HG03558 (cell line): ENCODE measurements at regions not wholly inside any gene's neighbourhood (a gene's known extent, or its start where the extent isn't known, plus 50 kb on each side); places are given as distances from the start of the nearest gene placed in this dataset.
"Not testable (repeated sequence)": the region's sequence is repeated elsewhere in the genome, so short reads cannot be mapped to it uniquely, and the experiment has no call there.

Source experiments
- ATAC-seq: cut with Tn5 transposase; IDR thresholded peaks from one replicate; pipeline ENCODE4 v1.9.1; 2021; ENCODE audit warnings: moderate number of reproducible peaks; ENCODE audit not compliant: unreplicated experiment; ENCODE audit errors: extremely low read depth

DNA sequence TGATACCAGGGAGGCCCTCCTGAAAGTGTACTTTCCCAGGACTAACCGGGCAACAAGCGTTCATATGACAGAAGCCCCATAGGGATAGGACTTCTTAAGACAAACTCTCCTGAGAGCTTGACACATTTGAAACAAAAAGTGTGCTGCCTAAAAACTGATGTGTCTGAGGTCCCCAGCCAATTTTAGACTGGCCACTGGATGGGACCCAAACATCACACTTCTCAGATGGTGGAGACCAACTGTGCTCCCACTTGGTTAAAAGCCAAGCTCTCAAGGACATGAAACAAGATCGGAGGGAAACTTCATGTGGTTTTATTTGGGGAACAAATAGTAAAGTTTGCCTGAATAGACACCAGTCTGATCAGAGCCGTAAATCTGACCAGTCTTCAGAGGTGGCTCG lies 113.5 kb upstream of the ACBD5 start:
- not testable (repeated sequence) for ATAC-seq

DNA sequence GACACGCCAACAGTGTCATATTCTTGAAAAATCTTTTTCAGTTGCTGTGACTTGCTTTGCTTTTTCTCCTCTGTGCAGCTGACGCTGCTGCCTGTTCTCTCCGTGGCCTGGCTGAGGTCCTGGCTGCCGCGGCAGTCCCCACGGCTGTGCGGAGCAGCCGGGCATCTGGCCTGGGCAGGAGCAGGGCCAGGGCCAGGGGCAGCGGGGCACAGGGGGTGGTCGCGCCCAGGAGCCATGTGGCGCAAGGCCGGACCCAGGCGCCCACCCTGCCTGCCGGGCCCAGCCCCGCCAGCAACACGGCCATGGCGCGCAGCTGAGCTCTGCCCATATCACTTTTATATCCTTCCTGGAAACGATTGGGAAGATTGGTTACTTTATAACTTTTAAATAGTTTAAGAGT lies 109.4 kb upstream of the ACBD5 start:
- ATAC-seq, result no peak

DNA sequence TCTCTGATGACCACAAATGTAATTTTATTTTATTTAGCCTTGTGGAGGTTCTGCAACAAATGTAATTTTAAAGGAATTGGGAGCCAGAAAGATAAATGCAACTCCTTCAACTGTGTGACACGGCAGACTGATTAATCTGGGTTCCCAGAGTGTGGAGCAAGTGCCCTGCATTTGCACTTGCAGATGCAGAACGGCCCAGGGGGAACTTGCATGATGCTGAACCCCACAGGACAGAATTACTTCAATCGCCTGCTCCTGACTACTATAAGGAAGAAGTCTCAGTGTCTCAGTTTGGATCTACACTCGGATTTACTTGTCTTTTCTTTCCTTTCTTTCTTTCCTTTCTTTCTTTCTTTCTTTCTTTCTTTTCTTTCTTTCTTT lies 107.2 kb upstream of the ACBD5 start:
- not testable (repeated sequence) for ATAC-seq

DNA sequence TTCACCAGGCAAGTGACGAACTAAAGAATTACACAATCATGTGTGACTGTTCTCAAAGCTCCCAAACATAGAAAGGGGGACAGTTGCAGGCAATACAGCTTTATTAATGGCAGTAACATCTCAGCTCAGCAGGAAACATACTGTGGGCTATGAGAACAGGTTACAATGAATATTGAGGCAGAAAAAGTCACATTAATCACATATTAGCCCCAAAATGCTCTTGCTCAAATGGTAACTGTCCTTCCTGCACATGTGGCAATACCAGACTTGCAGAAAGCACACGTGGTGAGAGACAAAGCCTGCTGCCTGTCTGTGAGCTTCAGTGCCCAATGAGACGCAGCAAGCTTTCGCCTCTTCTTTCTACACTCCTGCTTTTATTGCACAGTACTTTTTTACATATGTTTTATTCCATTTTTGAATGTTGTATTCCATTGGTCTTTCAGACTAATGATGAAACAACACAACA lies 104.9 kb upstream of the ACBD5 start:
- ATAC-seq, result no peak

DNA sequence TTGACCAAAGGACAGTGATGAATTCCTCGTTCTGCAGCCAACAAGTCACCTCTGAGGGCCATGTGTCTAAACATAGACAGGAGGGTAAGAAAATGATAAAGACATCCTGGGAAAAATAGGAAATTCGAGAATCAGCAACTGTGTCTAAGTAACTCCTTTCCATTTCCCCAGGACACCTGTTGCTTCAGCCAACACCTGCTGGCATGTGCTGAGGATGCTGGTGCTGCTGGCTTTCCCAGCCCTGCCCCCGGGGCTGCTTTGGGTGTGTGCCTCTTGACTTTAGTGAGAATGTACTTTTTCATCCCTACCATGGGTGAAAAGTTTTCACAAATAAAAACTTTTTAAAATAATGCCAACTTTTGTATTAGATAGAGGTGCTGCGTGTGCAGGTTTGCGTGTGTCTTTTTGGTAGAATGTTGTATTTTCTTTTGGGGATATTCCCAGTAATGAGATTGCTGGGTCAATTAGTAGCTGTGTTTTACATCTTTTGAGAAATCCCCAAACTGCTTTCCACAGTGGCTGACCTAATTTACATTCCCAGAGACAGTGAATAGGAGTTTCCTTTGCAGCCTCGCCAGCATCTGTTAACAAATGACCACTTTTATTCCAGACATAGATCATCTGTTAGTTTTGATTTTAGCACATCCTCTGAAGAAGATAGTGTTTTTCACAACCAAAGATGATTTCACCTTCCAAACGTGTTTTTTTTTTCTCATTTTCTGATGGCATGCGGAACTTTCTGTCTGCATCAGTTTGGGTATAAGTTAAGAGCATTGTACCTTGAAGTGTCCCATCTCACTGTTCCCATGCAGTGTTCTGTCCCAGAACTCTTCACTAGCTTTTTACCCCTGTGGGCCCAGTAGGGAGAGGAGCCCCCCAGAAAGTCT lies 104.2 kb upstream of the ACBD5 start:
- ATAC-seq, result no peak

DNA sequence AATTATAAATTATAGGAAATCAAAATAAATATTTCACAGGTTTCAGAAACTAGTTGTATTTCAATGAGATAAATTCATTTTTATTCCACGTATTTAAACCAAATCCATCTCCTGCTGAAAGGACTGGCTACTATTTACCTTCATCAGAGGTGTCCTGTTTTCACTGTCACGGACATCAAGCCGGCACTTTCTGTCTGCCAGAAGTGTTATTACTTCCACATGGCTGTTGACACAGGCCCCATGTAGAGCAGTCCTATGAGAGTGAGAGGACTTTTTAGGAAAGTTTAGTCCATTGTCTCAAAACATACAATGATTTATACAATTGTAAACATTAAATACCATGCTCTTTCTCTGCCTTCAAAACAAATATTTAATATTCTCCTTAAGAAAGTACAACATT lies 100.4 kb upstream of the ACBD5 start:
- ATAC-seq, result no peak

DNA sequence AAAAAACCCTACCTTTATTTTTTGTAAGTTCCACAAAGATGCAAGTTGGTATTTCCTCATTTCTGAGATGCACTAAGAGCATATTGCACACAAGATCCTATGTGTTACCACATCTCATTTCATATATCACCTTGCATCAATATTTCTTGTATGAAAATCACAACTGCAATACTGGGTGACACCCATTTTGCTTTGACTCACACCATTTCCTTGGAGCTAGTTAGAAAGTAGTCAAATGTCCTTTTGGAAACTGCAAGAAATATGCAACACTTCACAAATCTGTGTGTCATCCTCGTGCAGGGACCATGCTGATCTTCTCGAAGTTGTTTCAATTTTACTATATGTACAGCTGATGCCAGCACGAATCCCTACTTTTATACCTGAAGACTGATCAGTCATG lies 94.6 kb upstream of the ACBD5 start:
- ATAC-seq, result not testable (repeated sequence)

DNA sequence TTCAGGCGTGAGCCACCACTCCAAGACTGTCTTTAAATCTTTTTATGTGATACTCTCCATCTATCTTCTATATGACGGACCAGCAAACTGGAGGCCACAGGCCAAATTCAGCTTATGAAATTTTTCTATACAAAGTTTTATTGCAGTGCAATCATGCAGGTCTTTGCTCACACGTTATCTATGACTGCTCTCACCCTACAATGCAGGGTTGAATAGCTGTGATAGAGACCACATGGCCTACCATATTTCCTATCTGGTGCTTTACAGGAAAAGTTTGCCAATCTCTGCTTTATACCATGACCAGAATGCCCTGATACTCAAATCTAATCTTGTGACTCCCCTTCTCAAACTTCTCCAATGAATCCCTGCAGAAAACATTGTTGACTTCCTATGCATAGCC lies 89.5 kb upstream of the ACBD5 start:
- no peak for ATAC-seq

DNA sequence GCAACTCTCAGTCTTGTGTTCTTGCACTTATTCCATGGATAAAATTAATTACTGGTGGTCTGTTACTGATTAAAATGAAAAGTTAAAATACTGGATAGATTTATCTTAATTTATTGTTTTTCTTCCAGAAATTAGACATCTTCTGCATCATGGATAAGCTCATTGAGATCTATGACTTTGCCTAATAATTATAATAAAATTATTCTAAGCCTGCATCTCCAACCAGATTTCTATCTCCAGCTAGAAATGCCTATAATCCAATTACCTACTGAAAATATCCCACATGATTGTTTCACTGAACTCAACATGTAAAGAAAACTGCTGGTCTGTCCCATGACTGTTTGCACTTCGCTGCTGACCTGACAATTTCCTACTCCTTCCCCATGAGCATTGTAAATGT lies 88.3 kb upstream of the ACBD5 start:
- no peak for ATAC-seq

DNA sequence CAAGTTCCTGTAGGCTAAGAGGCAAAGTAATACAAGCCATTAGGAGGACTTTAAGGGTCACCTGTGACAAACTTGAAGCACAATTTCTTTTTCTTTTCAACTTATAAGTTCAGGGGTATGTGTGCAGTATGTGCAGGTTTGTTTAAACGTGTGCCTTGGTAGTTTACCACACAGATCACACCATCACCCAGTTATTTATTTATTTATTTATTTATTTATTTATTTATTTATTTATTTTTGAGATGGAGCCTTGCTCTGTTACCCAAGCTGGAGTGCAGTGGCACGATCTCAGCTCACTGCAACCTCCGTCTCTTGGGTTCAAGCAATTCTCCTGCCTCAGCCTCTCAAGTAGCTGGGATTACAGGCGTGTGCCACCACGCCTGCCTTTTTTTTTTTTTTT lies 86.2 kb upstream of the ACBD5 start:
- ATAC-seq, result not testable (repeated sequence)

DNA sequence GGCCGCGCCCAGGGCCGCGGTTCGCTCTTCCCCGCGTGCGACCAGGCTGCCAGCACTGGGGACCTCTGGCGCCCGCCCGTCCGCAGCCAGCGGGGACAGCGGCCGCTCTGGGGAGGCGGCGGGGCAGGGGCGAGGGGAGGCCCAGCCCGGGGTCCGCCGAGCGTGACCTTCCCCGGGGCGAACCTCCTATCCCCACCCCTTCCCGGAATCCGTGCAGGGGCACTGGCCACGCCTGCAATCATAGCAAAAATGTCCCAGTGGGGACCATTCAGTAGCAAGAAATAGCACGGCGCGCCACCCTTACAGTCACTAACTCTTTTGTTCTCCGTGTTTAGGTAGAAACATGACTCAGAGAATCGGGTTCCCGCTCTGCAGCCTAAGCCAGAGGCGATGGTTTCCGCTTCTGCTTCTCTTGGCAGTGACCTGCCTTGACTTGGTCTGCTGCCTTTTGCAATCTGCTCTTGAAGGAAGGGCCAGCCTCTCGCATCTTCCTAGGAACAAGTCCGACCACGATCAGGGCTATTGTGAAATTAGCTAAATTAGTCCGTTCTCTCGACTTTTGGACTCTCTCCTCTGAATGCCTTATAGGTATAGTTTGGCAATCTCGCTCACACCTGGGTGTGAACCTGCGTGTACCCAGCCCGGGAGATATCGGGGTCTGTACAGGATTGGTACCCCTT lies 79.3 kb upstream of the ACBD5 start:
- ATAC-seq, result peak; percentile 60

DNA sequence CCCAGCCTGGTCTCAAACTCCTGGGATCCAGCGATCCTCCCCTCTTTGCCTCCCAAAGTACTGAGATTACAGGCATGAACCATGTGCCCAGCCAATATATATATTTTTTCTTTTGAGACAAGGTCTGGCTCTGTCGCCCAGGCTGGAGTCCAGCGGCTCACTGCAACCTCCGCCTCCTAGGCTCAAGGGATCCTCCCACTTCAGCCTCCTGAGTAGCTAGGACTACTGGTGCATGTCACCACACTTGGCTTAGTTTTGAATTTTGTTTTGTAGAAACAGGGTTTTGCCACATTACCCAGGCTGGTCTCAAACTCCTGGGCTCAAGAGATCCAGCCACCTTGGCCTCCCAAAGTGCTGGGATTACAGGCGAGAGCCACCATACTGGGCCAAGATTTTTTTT lies 78.5 kb upstream of the ACBD5 start:
- not testable (repeated sequence) for ATAC-seq

DNA sequence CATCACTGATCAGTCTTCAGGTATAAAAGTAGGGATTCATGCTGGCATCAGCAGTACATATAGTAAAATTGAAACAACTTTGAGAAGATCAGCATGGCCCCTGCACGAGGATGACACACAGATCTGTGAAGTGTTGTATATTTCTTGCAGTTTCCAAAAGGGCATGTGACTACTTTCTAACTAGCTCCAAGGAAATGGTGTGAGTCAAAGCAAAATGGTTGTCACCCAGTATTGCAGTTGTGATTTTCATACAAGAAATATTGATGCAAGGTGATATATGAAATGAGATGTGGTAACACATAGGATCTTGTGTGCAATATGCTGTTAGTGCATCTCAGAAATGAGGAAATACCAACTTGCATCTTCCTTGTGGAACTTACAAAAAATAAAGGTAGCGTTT lies 74.5 kb upstream of the ACBD5 start:
- not testable (repeated sequence) for ATAC-seq

DNA sequence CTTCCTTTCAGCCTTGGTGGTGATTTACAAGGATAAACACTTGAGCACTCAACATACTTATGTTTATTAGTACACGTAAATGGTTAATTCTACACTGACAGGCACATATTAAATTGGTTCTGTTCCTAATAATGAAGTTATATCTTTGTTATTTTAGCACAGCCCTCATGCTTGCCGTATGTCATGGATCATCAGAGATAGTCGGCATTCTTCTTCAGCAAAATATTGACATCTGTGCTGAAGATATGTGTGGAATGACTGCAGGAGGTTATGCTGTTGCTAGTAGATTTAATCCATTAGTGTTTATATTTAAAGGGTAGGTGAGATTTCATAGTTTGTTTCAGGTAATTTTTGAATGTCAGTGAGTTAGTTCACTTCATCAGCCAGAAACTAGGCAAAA lies 73.0 kb upstream of the ACBD5 start:
- ATAC-seq, result not testable (repeated sequence)

DNA sequence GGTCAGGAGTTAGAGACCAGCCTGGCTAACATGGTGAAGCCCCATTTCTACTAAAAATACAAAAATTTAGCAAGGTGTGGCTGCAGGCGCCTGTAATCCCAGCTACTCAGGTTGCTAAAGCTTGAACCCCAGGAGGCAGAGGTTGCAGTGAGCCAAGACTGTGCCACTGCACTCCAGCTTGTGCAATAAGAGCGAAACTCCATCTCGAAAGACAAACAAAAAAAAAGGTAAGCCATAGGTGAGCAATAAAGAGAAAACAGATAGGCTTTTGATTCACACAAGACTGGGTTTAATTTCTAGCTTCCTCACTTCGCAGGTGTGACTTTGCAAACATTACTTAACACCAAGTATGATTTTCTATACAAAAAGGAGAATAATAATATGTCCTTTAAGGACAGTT lies 72.3 kb upstream of the ACBD5 start:
- ATAC-seq, result no peak

DNA sequence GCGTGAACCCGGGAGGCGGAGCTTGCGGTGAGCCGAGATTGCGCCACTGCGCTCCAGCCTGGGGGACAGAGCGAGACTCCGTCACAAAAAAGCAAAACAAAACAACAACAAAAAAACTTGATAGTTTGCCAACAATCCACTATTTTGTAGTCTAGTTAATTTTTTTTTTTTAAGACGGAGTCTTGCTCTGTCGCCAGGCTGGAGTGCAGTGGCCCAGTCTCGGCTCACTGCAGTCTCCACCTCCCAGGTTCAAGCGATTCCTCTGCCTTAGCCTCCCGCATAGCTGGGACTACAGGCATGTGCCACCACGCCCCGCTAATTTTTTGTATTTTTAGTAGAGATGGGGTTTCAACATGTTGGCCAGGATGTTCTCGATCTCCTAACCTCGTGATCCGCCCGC lies 71.2 kb upstream of the ACBD5 start:
- ATAC-seq, result not testable (repeated sequence)

DNA sequence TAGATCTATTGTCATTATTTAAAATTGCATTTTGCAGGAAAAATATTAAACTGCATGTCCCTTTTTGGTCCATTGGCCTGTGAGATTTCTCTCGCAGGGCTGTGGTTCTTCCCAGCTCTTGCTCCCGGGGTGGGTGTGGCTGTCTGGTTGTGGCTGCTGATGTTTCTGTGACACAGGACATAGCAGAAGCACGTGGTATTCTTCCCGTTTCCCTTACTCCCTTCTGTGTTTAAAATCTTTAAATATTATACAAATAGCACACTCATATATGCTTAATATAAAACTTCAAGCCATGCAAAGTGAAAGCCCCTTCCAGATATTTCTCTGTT lies 57.9 kb upstream of the ACBD5 start:
- ATAC-seq, result not testable (repeated sequence)

DNA sequence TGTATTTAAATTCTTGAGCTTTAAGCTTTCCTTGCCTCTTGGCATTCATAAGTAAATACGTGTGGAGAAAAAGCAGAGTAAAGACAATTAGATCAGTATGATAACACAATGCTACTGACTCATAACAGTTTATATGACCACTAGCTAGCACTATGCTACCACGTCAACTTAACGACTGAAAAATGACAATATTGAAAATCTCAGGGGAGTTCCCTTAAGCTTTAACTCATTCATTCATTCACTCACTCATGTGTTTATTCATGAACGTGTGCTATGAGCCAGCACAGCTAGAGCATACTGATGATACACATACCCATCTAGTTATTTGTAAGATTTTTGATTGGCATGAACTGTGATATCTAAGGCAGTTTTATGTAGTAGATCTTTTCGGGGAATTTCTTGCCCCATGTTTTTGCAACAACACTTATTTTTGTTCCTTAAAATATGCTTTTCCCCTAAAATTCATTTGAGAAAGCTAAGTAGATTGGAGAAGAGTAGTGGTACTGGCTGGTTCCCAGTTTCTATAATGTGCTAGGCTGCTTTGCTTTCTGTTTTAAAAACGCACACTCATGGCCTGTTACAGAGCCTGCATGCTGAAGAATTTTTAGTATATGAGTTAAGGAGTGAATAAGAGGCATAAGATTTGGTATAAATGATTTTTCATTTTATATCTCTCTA lies 57.4 kb upstream of the ACBD5 start:
- no peak for ATAC-seq

DNA sequence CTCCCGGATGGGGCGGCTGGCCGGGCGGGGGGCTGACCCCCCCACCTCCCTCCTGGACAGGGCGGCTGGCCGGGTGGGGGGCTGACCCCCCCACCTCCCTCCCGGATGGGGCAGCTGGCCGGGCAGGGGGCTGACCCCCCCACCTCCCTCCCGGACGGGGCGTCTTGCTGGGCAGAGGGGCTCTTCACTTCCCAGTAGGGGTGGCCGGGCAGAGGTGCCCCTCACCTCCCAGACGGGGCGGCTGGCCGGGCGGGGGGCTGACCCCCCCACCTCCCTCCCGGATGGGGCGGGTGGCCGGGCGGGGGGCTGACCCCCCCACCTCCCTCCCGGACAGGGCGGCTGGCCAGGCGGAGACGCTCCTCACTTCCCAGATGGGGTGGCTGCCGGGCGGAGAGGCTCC lies 55.7 kb upstream of the ACBD5 start:
- not testable (repeated sequence) for ATAC-seq

DNA sequence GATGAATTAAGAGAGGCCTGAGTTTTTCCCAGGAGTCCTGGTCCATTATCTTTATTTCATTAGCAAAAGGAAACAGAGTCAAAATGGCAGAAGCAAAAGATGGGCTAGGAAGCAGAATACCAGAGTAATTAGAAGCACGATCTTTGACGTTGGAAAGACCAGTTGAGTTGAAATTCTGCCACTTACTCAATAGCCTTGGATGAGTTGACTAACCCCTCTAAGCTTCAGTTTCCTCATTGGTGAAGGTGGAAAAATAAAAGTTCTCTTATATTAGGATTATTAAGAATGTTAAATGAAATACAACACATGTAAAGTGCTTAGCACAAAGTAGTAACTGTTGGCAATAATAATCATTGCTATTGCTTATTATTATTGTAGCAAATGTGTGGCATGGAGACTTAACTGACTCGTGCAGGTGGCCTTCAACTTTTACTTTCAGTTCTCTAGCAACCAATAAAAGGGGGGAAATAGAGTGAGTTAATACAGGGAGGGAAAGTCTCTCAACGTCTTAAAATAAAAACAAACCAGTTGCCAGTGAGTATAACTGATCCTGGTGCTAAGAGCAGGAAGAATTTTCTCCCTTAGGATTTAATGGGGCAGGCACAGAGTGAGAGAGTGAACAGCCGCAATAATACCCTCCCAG lies 50.8 kb upstream of the ACBD5 start:
- peak; percentile 54 for ATAC-seq
